GM08714 (cell line): ENCODE measurements at regions not wholly inside any gene's neighbourhood (a gene's known extent, or its start where the extent isn't known, plus 50 kb on each side); places are given as distances from the start of the nearest gene placed in this dataset.

Source experiments
- H3K4me3 ChIP-seq: fragments of 200-500 bp; sonication (Bioruptor generic); 2 replicates; pipeline ENCODE4 v1.5.1; 2014; ENCODE audit warnings: mild to moderate bottlenecking, low read length, inconsistent platforms
- ZNF274 ChIP-seq: IDR thresholded peaks from 2 replicates; pipeline ENCODE4 v1.6.1; 2012; ENCODE audit warnings: mild to moderate bottlenecking, low read depth, low read length

DNA sequence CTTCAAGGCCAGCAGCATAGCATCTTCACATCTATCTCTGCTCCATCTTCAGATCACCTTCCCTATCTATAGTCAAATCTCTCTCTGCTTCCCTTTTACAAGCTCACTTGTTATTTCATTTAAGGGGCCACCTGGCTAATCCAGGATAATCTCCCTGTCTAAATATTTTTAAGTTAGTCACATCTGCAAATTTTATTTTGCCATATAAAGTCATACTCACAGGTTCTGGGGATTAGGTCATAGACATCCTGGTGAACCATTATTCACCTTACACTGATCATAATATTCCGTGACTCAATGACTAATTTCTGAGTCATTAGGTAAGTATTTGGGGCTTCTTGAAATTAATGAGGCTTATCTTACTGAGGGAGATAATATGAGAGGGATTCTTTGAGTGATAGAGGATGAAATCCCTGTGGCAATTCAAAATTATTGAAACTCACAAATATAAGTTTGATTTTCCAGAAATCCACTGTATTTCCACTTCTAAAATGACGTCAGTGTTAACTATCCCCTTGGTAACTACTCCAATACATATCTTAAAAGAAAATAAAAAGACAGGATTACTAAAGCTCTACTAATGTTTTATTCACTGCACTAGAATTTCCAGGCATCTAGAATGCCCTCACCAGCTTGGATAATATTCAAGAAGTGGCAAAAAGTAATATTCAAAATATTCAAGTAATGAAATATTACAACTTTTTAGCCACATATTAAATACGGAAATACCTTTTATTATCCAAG is 93.7 kb upstream of the RBMS3 start:
- no peak overlapping the region for H3K4me3 ChIP-seq
- no peak for TF ChIP-seq ZNF274

DNA sequence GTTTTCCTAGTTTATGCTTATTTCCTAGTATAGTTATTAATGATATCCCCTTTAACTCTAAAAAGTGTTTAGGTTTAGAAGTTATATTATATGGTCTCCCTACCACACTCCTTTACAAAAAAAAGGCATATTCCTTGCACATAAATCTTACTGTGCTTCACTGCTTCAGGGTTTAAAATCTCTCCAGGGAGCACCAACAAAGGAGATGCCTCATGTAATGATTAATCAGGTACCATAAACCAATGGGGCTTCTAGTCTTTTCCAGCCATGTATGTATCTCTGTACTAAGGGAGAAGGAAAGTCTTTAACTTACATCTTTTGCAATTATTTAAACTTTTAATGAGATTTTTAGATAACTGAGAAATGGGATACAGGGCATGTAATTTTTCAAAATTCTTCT is 91.5 kb upstream of the RBMS3 start:
- no peak for TF ChIP-seq ZNF274
- no peak overlapping the region for H3K4me3 ChIP-seq

DNA sequence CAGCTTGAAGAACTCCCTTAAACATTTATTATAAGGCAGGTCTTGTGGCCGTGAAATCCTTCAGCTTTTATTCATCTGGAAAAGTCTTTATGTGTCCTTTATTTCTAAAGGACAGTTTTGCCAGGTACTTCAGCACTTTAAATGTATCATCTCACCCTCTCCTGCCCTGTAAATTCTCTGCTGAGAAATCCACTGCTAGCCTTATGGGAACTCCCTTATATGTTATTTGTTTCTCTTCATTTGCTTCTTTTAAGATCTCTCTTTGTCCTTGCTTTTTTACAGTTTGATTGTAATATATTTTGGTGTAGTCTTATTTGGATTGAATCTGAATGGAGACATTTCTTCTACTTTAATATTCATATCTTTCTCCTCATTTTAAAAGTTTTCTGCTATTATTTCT is 86.7 kb upstream of the RBMS3 start:
- no peak overlapping the region for H3K4me3 ChIP-seq
- TF ChIP-seq ZNF274: no peak

DNA sequence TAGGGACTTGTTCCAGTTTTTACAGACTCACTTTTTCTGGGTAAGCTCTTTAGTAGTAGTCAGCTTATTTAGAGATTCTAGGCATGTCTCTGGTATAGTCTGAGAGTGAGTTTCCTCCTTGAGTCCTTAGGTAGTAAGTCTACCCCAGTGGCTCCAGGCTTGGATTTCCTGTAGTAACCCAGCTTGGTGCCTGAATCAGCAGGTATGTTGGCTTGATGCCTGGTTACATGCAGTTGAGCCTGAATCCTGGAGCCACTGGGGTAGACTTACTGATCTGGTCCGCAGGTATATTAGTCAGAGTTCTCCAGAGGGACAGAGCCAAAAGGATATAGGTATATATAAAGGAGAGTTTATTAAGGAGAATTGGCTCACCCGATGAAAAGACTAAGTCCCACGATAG is 85.8 kb upstream of the RBMS3 start:
- TF ChIP-seq ZNF274: no peak
- H3K4me3 ChIP-seq: no peak overlapping the region

DNA sequence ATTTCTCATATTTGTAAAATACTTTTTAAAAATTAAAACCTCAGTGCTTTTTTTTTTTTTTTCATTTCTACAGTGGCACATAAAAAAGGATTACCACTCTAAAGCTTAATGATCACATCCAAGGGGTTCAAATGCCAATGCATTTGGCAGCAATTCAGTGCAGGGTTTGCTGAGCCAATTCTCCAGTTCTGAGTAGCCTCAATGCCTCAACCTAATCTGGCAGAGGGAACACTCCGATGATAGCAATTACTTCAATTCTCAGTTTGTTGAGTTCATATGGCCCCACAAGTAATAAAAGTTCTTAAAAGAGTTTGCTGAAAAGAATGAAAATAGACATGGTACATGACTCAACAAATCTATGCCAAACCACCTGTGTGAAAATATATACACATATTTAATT is 79.3 kb upstream of the RBMS3 start:
- no peak for TF ChIP-seq ZNF274
- no peak overlapping the region for H3K4me3 ChIP-seq

DNA sequence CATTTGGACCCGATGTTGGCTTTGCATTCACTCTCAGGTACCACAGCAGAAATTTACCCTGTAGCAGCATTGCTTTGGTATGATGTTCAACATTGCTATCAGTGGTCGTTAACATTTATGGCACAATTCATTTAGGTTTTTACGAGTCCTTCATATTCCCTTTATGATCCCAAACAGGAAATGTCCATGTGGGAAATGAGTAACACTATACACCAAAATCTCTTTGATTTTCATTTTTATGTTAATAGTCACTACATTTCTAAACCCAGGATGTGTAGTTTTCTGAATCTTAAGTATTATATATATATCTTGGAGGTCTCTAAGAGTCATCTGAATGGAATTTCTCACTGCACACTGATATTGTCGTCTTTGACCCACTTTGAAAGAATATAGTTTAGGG is 78.5 kb upstream of the RBMS3 start:
- no peak for TF ChIP-seq ZNF274
- no peak overlapping the region for H3K4me3 ChIP-seq

DNA sequence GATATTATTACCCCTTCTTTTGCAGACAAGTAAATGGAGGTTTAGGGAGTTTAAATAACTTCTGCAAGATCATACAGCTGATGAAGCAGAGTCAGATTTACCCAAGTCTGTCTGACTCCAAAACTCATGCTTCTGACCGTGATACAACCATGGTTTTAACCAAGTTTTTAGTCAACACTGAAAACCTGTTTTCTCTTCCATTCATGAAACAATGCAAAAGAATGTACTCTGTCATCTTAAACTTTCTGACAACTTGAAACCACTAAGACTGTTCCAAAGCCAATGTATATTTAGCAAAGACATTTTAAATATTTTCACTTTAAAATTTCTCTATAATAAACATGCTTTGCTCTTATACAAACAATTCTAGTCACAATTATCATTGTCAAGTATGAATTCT is 77.0 kb upstream of the RBMS3 start:
- H3K4me3 ChIP-seq: no peak overlapping the region
- no peak for TF ChIP-seq ZNF274

DNA sequence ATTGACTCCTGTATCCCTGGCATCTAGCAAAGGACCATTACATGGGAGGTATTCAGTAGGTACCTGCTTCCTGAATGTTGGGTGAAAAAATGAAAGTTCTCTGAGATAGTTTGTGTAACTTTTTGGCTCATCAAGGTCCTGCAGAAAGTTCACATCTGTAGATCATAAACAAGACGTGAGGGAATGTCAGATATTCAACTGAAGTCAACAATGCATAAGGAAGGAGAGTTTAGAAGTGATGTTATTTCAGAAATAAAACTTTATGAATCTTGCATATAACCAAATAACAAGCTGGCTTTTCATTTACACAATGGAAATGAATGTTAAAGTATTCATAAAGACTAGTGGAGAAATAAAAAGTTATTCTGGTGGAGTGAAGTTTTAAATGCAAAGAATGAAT is 73.4 kb upstream of the RBMS3 start:
- no peak overlapping the region for H3K4me3 ChIP-seq
- TF ChIP-seq ZNF274: no peak

DNA sequence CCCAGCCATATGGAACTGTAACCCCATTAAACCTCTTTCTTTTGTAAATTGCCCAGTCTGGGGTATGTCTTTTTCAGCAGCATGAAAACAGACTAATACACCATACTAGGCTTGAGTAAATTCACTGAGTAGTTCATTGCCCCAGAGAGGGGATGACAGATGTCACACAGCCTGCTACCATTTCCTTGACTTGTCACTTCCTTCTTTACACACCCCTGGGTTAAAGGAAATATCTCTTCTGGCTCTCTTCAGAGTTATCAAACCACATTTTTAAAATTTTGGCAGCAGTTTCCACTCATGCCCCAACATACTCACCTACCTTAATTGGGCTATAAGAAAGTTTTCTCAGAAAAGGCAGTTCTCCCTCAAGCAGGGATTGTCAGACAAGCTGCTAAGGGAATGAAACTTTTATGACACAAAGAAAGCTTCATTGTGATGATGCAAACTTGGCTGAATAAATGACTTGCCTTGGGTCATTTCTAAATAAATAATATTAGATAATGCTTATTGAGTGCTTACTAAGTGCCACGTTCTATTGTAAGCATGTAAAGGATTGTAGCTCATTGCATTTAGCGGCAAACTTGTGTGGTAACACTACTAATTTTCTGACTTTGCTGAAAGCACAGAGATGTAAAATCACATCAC is 68.0 kb upstream of the RBMS3 start:
- no peak overlapping the region for H3K4me3 ChIP-seq

DNA sequence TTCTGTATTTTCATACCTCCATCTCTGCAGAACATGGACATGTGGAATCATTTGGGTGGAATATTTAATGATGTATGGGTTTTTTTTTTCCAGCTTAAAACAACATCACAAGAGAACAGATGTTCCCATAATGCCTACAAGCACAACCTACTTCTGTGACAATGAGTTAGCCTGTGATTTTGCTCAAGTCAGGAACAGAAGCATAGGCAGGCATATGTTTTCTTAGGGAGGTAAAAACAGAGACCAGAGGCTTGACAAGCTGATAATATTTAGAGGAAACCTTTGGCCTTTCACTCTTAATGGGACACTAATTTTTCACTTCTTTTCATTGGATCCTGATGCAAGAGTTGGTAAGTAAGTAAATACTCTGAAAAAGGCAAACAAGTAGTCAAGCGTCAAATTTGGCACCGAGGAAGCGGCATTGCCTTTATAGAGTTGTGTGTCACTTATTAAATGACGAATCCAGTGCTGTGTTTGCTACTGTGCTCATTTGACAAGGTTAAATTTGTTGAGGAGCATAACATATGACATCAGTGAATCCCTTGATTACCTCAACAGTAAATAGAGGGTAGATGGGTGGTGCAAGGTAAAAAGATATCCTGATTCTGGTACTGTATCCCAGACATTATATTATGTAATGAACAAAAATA is 66.7 kb upstream of the RBMS3 start:
- TF ChIP-seq ZNF274: no peak
- H3K4me3 ChIP-seq: no peak overlapping the region

More for the DNA sequence above, 68.0 kb upstream of the RBMS3 start:
- no peak for TF ChIP-seq ZNF274

DNA sequence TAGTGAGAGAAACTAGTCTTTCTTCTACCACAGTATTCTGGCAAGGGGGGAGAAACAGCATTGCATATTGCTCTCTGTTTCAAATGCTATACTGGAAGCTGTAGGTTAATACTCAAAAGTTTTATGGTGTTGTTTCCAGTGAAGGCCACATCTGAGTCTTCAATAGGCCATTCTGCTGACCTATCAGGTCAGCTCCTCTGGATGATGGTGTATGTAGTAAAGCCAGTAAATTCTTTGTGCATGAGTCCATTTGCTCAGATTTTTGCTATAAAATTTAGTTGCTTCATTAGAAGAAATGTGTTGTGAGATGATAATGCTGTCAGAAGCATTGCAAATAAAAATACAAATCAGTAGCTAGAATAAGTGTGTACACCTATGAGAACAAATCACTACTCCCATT is 64.9 kb upstream of the RBMS3 start:
- TF ChIP-seq ZNF274: no peak
- no peak overlapping the region for H3K4me3 ChIP-seq

DNA sequence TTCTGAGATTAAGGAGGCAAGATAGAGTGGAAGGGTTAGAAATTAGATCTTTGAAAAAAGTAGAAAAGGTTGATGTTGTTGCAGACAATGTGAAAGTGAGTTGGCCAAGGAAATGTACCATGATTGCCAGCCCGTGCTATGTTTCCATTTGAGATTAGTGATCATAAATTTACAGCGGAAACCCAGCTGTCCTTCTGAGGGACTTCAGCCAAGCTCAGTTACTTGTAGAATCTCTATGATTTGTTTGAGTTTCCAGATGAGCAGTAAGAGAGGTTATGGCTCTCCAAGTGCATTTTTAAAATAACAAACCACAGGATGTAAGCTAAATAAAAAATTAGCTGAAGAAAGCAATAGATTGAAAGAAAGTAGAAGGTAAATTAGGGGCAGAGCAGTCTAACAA is 54.2 kb upstream of the RBMS3 start:
- TF ChIP-seq ZNF274: no peak
- no peak overlapping the region for H3K4me3 ChIP-seq

DNA sequence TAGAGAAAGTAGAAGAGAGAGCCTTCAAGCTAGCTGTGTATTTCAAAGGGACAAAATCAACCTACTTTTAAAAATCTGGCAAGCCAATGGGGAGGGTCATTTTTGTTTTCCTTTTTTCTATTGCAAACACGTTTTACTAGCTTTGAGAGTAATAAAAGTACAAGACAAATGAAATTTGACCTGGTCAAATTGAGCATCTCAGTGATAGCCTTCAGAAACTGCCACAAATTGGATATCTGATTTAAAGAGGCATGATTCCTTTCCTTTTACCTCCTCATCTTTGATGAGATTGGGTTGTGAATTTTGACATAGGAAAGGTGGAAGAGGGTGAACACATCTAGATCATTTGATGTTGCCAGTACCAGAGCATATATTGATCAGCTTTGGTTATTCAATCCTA is 53.6 kb upstream of the RBMS3 start:
- no peak overlapping the region for H3K4me3 ChIP-seq
- TF ChIP-seq ZNF274: no peak
